Type B pancreatic cell (in vitro differentiated cells): ENCODE measurements at regions not wholly inside any gene's neighbourhood (a gene's known extent, or its start where the extent isn't known, plus 50 kb on each side); places are given as distances from the start of the nearest gene placed in this dataset.

Source experiments
- DNase-seq: peaks from one replicate; pipeline ENCODE4 v3.0.0; 2021; ENCODE audit warnings: mixed read lengths; ENCODE audit not compliant: unreplicated experiment; ENCODE audit errors: extremely low spot score
- H3K27ac Mint-ChIP-seq: 2 replicates; pipeline ENCODE4 v1.8.0; 2021; ENCODE audit warnings: mild to moderate bottlenecking, mixed read lengths
- H3K27me3 Mint-ChIP-seq: 2 replicates; pipeline ENCODE4 v1.8.0; 2021; ENCODE audit warnings: mixed read lengths
- H3K36me3 Mint-ChIP-seq: 2 replicates; pipeline ENCODE4 v1.8.0; 2021; ENCODE audit warnings: mixed read lengths
- H3K4me1 Mint-ChIP-seq: one replicate; pipeline ENCODE4 v1.8.0; 2021; ENCODE audit warnings: mixed read lengths; ENCODE audit not compliant: unreplicated experiment
- H3K4me3 Mint-ChIP-seq: 2 replicates; pipeline ENCODE4 v1.8.0; 2021; ENCODE audit warnings: mild to moderate bottlenecking, mixed read lengths
- H3K9me3 Mint-ChIP-seq: 2 replicates; pipeline ENCODE4 v1.8.0; 2021; ENCODE audit warnings: mixed read lengths
- TF ChIP-seq, protein P1 (sequence below): fragments of 200-600 bp; sonication (generic); conservative IDR thresholded peaks from 2 replicates; pipeline ENCODE4 v1.5.0; 2021; ENCODE audit warnings: antibody characterized with exemption, mild to moderate bottlenecking

DNA sequence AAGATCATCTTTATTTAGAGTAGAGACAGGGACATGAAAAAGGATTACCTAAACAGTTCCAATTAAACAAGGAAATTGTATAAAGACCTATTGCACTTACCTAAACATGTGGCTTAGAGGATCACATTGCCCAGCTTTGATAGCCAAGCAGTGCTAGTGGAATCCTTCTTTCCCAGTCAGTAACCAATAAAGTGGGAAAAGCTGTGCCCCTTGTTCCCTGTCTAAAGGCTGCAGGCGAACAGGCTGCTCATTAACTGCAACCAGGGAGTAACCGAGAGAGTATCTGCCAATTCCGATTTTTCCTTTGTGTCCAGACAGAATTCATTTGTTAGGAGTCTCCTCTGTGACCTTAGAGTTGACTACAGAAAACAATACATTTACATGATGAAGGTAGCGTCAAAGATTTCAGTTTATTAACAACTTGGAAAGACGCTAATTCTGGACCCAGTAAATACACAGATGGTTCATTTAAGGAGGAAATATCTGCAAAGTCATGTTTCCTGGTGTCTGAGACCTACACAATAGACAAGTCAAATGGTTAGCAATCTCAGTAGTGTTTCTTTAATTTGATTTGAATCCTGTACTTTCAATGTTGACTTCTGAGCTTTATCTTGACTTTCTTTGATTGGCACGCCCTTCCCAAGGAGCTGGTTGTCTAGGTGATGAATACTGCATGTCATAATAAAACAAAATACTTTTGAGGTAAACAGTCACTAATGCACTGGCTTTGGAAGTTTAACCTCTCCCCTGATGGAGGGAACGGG, 57.3 kb upstream of the MET start:
- Mint-ChIP-seq H3K4me1 (peaks cover 22% of the 10 kb centered on the region), H3K27ac (peak overlapping the region; percentile 53), H3K4me3 (peak overlapping the region; percentile 64), H3K36me3 (no peaks in the 10 kb centered on the region), H3K9me3 (peaks cover 5% of the 10 kb centered on the region), H3K27me3 (no peaks in the 10 kb centered on the region)
- TF ChIP-seq, protein P1, sequence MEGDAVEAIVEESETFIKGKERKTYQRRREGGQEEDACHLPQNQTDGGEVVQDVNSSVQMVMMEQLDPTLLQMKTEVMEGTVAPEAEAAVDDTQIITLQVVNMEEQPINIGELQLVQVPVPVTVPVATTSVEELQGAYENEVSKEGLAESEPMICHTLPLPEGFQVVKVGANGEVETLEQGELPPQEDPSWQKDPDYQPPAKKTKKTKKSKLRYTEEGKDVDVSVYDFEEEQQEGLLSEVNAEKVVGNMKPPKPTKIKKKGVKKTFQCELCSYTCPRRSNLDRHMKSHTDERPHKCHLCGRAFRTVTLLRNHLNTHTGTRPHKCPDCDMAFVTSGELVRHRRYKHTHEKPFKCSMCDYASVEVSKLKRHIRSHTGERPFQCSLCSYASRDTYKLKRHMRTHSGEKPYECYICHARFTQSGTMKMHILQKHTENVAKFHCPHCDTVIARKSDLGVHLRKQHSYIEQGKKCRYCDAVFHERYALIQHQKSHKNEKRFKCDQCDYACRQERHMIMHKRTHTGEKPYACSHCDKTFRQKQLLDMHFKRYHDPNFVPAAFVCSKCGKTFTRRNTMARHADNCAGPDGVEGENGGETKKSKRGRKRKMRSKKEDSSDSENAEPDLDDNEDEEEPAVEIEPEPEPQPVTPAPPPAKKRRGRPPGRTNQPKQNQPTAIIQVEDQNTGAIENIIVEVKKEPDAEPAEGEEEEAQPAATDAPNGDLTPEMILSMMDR: no peak
- DNase-seq: no peak

DNA sequence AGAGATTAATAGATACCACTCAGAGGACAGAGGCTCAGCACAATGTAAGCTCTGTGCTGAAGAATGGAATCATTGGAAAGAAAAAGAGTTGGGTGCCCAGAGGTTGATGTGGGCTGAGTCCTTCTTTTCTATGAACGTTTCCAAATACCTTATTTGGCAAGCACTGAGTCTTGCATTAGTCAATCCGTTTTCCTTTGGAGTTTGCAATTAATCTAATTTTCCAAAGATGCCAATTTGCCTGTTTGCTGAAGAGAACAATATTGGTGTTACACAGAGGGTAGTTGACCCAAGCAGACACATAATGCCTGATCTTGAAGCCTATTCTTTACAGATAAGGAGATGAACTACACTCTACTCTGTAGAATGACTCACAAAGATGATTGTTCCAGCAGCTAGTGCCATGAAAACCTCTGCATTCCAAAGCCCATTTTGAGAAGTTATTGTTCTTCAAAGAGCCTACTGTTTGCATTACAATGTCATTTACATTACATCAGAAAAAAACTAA, 55.4 kb upstream of the MET start:
- H3K36me3 Mint-ChIP-seq: peaks cover 5% of the 10 kb centered on the region
- H3K9me3 Mint-ChIP-seq: peaks cover 5% of the 10 kb centered on the region
- no peak overlapping the region for H3K4me3 Mint-ChIP-seq
- TF ChIP-seq, protein P1: no peak
- no peak for DNase-seq
- H3K4me1 Mint-ChIP-seq: peaks cover 22% of the 10 kb centered on the region
- H3K27ac Mint-ChIP-seq: no peak overlapping the region
- H3K27me3 Mint-ChIP-seq: no peaks in the 10 kb centered on the region

DNA sequence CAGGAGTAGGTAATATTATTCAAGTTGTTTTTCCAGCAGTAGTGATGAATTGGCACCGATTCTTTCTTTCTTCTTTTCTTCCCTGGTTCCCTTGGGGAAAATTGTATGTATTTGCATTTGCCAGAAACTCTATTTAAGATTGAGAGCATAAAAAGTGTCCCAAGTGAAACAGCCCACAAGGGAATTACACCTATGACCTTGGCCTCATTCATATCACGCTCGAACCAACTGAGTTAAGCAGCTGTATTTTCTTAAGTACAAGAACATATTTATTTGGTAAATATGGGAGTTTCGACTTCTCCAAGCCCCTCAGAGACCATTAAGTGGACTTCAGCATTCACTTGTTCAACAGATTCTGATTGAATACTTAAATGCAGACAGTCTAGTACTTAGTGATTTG, 54.1 kb upstream of the MET start:
- H3K27ac Mint-ChIP-seq: no peak overlapping the region
- DNase-seq: no peak
- H3K4me1 Mint-ChIP-seq: peaks cover 22% of the 10 kb centered on the region
- peaks cover 5% of the 10 kb centered on the region for H3K36me3 Mint-ChIP-seq
- H3K27me3 Mint-ChIP-seq: peaks cover 2% of the 10 kb centered on the region
- no peak overlapping the region for H3K4me3 Mint-ChIP-seq
- H3K9me3 Mint-ChIP-seq: peaks cover 6% of the 10 kb centered on the region
- TF ChIP-seq, protein P1: no peak

DNA sequence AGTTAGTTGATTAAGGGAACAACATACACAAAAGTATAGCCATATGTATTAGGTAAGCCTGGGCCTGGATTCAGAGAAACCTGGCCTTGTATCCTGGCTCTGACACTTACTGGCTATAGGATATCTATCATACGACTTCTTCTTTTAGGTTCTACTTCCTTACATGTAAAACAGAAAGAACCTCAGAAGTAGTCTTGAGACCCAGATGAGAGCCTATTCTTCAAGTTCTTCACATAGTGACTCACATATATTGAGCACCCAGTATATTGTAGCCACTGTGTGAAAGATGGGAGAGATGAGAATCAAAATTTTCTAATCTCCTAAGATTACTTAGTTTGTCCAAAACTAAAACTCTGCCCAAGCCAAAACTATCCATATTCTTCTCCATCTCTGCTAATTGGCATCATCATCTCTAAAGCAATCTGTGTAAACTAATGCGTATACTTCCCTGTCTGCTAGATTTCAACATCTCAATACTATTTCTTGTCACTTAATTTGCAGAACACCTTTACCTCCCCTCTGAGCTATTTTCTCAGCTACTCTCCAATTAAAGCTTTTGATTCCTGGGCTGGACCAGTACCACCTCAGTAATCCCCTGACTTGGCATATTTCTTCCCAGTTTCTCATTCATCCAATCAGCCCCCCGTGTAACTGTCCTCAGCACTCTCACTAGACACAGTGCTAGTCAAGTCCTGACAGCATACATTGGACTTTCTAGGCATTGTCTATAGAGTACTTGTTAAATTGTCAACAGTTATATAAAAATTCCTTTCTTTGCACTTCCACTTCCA, 53.5 kb upstream of the MET start:
- TF ChIP-seq, protein P1: no peak
- no peak for DNase-seq
- no peak overlapping the region for H3K27ac Mint-ChIP-seq
- no peak overlapping the region for H3K4me3 Mint-ChIP-seq
- peaks cover 9% of the 10 kb centered on the region for H3K9me3 Mint-ChIP-seq
- H3K27me3 Mint-ChIP-seq: peaks cover 3% of the 10 kb centered on the region
- H3K4me1 Mint-ChIP-seq: peaks cover 22% of the 10 kb centered on the region
- peaks cover 5% of the 10 kb centered on the region for H3K36me3 Mint-ChIP-seq

DNA sequence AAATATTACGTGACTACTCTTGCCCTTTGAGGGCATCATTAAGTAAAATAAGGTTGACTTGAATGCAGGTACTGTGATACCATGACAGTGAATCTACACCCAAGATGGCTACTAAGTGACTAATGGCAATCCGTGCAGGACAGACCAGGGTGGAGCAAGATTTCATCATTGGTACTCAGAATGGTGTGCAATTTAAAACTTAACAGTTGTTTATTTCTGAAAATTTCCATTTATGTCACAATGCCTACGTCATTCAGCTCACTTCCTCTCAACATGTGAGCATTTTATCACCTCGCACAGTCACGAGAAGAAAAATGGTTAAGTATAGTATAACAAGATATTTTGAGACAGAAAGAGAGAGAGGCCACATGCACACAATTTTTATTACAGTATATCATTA, 50.3 kb upstream of the MET start:
- peaks cover 4% of the 10 kb centered on the region for H3K9me3 Mint-ChIP-seq
- DNase-seq: no peak
- H3K27me3 Mint-ChIP-seq: peaks cover 6% of the 10 kb centered on the region
- no peak overlapping the region for H3K27ac Mint-ChIP-seq
- H3K4me3 Mint-ChIP-seq: no peak overlapping the region
- peaks cover 5% of the 10 kb centered on the region for H3K36me3 Mint-ChIP-seq
- TF ChIP-seq, protein P1: no peak
- H3K4me1 Mint-ChIP-seq: no peaks in the 10 kb centered on the region
